GM12878 (cell line): ENCODE measurements at regions not wholly inside any gene's neighbourhood (a gene's known extent, or its start where the extent isn't known, plus 50 kb on each side); places are given as distances from the start of the nearest gene placed in this dataset.

Source experiments
- ATAC-seq: fragments of 200-7000 bp; cut with Tn5 transposase; 3 replicates; pipeline ENCODE4 v1.9.1; 2020; ENCODE audit warnings: mild to moderate bottlenecking, moderate library complexity
- BruUV-seq: library from RNA; stranded (reverse); fragments of 400-500 nt; replicated peaks from 2 replicates; lab custom pipeline; 2021; lab: Mats Ljungman, UMichigan
- CTCF ChIA-PET: fragments of 300-600 bp; sonication (Branson Sonifier 250); formaldehyde crosslinking; extraction: SDS; loops from one replicate; lab custom pipeline; 2021; ENCODE audit warnings: inconsistent platforms; lab: Yijun Ruan, JAX
- POLR2A ChIA-PET: fragments of 350-600 bp; formaldehyde crosslinking; extraction: SDS; loops from one replicate; lab custom pipeline; 2021; ENCODE audit warnings: inconsistent platforms; lab: Charles Lee
- RAD21 ChIA-PET: fragments of 300-600 bp; sonication (Branson Sonifier 250); formaldehyde crosslinking; loops from one replicate; lab custom pipeline; 2023; ENCODE audit warnings: antibody characterized with exemption; ENCODE audit not compliant: unreplicated experiment; lab: Charles Lee
- SMC1A ChIA-PET: fragments of 300-600 bp; sonication (Branson Sonifier 250); formaldehyde crosslinking; loops from one replicate; lab custom pipeline; 2023; ENCODE audit not compliant: unreplicated experiment, uncharacterized antibody; lab: Charles Lee
- DNase-seq: peaks from one replicate; pipeline ENCODE4 v3.0.0-alpha.2; 2011; ENCODE audit warnings: low read depth, low spot score
- FAIRE-seq: peaks from 3 replicates; lab custom pipeline; 2011; peaks lifted over from hg19 to GRCh38; lab: Jason Lieb, UNC
- H2AFZ ChIP-seq: 2 replicates; pipeline ENCODE4 v1.6.0; 2011; ENCODE audit warnings: low read depth, low read length, control low read depth; ENCODE audit not compliant: control insufficient read depth
- H3K27ac ChIP-seq: 2 replicates; pipeline ENCODE4 v1.5.1; 2011; ENCODE audit warnings: control low read depth; ENCODE audit not compliant: control insufficient read depth, insufficient read depth
- H3K27me3 ChIP-seq, 2 experiments: replicated peaks in 1 of 2; 2 replicates each; pipeline versions ENCODE4 v1.6.0 to v1.6.1; 2011; ENCODE audit warnings: low read length in 1 of 2; ENCODE audit not compliant: control insufficient read depth in 2 of 2, insufficient read depth in 2 of 2
- H3K36me3 ChIP-seq, 2 experiments: 2 replicates each; pipeline ENCODE4 v1.5.1; 2011; ENCODE audit warnings: low read length in 1 of 2; ENCODE audit not compliant: control insufficient read depth in 2 of 2, insufficient read depth in 2 of 2
- H3K4me1 ChIP-seq: 2 replicates; pipeline ENCODE4 v1.6.1; 2011; ENCODE audit warnings: mild to moderate bottlenecking, low read length, moderate library complexity, mixed read lengths; ENCODE audit not compliant: control insufficient read depth, insufficient read depth
- H3K4me2 ChIP-seq: 2 replicates; pipeline ENCODE4 v1.6.0; 2011; ENCODE audit warnings: control low read depth; ENCODE audit not compliant: control insufficient read depth, insufficient read depth
- H3K4me3 ChIP-seq: fragments of 200-600 bp; sonication (generic); 2 replicates; pipeline ENCODE4 v1.5.1; 2016
- H3K79me2 ChIP-seq: 2 replicates; pipeline ENCODE4 v1.6.0; 2011; ENCODE audit warnings: low read length; ENCODE audit not compliant: control insufficient read depth, insufficient read depth
- H3K9ac ChIP-seq: 2 replicates; pipeline ENCODE4 v1.8.0; 2011; ENCODE audit warnings: low read length, control low read depth, mixed read lengths; ENCODE audit not compliant: control insufficient read depth, insufficient read depth
- H3K9me3 ChIP-seq: replicated peaks from 3 replicates; pipeline ENCODE4 v1.5.1; 2011; ENCODE audit warnings: mild to moderate bottlenecking, low read length; ENCODE audit not compliant: control insufficient read depth, insufficient read depth
- H4K20me1 ChIP-seq: 2 replicates; pipeline ENCODE4 v1.6.0; 2011; ENCODE audit not compliant: control insufficient read depth, insufficient read depth
- EED ChIP-seq: sonication (generic); IDR thresholded peaks from 2 replicates; pipeline ENCODE4 v1.6.1; 2016; ENCODE audit warnings: antibody characterized with exemption, low read depth
- NR2C1 ChIP-seq: fragments of 450-650 bp; IDR thresholded peaks from 2 replicates; pipeline ENCODE4 v1.6.1; 2017; ENCODE audit warnings: antibody characterized with exemption, mild to moderate bottlenecking, moderate library complexity
- NRF1 ChIP-seq: conservative IDR thresholded peaks from 2 replicates; pipeline ENCODE4 v1.6.1; 2011; ENCODE audit warnings: mild to moderate bottlenecking, low read depth, low read length, improper control_type of control experiment
- PML ChIP-seq: IDR thresholded peaks from 2 replicates; pipeline ENCODE4 v1.6.1; 2012; ENCODE audit warnings: low read length, inconsistent platforms
- REST ChIP-seq: IDR thresholded peaks from 2 replicates; pipeline ENCODE4 v1.6.1; 2012; ENCODE audit warnings: mild to moderate bottlenecking, low read depth, low read length
- SP1 ChIP-seq: IDR thresholded peaks from one replicate; pipeline ENCODE4 v1.6.1; 2011; ENCODE audit warnings: low read depth, low read length
- ZBED1 ChIP-seq: IDR thresholded peaks from 2 replicates; pipeline ENCODE4 v1.6.1; 2016; ENCODE audit warnings: borderline replicate concordance
- ZSCAN29 ChIP-seq: fragments of 450-650 bp; IDR thresholded peaks from 2 replicates; pipeline ENCODE4 v1.6.1; 2017; ENCODE audit warnings: mild to moderate bottlenecking, moderate library complexity
- WGBS: methylation state at CpG from one replicate; pipeline ENCODE4 v1.1.6; 2016; ENCODE audit warnings: low lambda C conversion rate; ENCODE audit not compliant: insufficient replicate concordance, insufficient coverage; ENCODE audit errors: missing lambda C conversion rate; 5-methylcytosine and 5-hydroxymethylcytosine counted together
- in situ Hi-C: fragments of 300-500 bp; cut with MboI; formaldehyde crosslinking; loops from 9 replicates; pipeline ENCODE4 v1.14.3; 2018; ENCODE audit warnings: mixed read lengths
- intact Hi-C: fragments of 100-400 bp; cut with micrococcal nuclease; formaldehyde crosslinking; loops from one replicate; pipeline ENCODE4 v1.14.2; 2022; ENCODE audit not compliant: unreplicated experiment

GRCh38 chrY:15579245-15579644, 1054.9 kb downstream of the NLGN4Y start (continued):
- no peak for TF ChIP-seq NRF1
- TF ChIP-seq ZBED1 = no peak
- TF ChIP-seq NR2C1 = no peak
- TF ChIP-seq SP1 = no peak
- TF ChIP-seq EED = no peak

GRCh38 chrY:15583111-15583510, 1058.8 kb downstream of the NLGN4Y start:
- ChIA-PET POLR2A (no interaction called here), CTCF (no interaction called here), SMC1A (no interaction called here), RAD21 (no interaction called here)
- Histone ChIP-seq H3K9me3 (no peaks in the 10 kb centered on the region), H3K4me3 (no peak overlapping the region), H3K4me1 (no peaks in the 10 kb centered on the region), H3K27ac (no peak overlapping the region), H3K36me3 (no peaks in the 10 kb centered on the region), H3K4me2 (no peak overlapping the region), H4K20me1 (no peaks in the 10 kb centered on the region), H3K27me3 (no peaks in the 10 kb centered on the region), H3K79me2 (no peaks in the 10 kb centered on the region), H2AFZ (no peak overlapping the region), H3K9ac (no peak overlapping the region)
- intact Hi-C loops = no loop called here
- no peak for TF ChIP-seq ZSCAN29
- DNase-seq (no peak), FAIRE-seq (no peak), ATAC-seq (no peak)
- no CpG with 5 or more reads among the region's 2 CpGs for WGBS
- in situ Hi-C loops = no loop called here
- BruUV-seq = no TSS peak

DNA sequence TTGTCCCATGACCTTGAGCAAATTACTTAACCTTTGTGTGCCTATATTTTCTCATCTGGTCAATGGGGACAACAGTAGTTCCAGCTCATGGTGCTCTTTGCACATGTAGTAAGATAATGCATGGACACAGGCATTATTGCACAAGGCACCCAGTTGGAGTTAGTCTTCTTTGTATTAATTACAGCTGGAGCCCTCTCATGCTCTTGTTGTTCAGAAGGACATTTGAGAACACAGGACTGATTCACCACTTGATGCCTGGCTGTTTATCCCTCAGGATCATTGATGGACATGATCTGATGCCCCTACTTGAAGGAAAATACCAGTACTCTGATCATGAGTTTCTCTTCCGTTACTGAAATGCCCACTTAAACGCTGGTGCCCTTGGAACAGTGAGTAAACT, 1068.6 kb downstream of the NLGN4Y start:
- BruUV-seq = no TSS peak
- Histone ChIP-seq H3K4me2 (no peak overlapping the region), H4K20me1 (no peaks in the 10 kb centered on the region), H3K9me3 (no peaks in the 10 kb centered on the region), H3K9ac (no peak overlapping the region), H3K79me2 (no peaks in the 10 kb centered on the region), H2AFZ (no peak overlapping the region), H3K36me3 (no peaks in the 10 kb centered on the region), H3K4me3 (no peak overlapping the region), H3K27ac (no peak overlapping the region), H3K27me3 (no peaks in the 10 kb centered on the region), H3K4me1 (no peaks in the 10 kb centered on the region)
- ChIA-PET SMC1A (no interaction called here), CTCF (no interaction called here), POLR2A (no interaction called here), RAD21 (no interaction called here)
- in situ Hi-C loops = no loop called here
- ATAC-seq (no peak), FAIRE-seq (no peak), DNase-seq (no peak)
- no CpG with 5 or more reads among the region's 2 CpGs for WGBS
- intact Hi-C loops = no loop called here
- TF ChIP-seq NRF1 (no peak), SP1 (no peak), PML (no peak), REST (no peak)
